Prostate gland (tissue), 2 donors: ENCODE measurements at regions not wholly inside any gene's neighbourhood (a gene's known extent, or its start where the extent isn't known, plus 50 kb on each side); places are given as distances from the start of the nearest gene placed in this dataset.

ENCODE experiments used
- CTCF ChIP-seq, 4 experiments: fragments of 200-600 bp in 2 of 4; fragments of 450-650 bp in 2 of 4; sonication (generic) in 2 of 4; IDR thresholded peaks; 1 replicate in 3 of 4; 2 replicates in 1 of 4; pipeline ENCODE4 v1.5.1; 2016 to 2019; ENCODE audit warnings: antibody characterized with exemption in 4 of 4, mild to moderate bottlenecking in 2 of 4, moderate library complexity in 2 of 4
- POLR2AphosphoS5 ChIP-seq: sonication (generic); formaldehyde crosslinking; IDR thresholded peaks from one replicate; pipeline ENCODE4 v1.6.1; 2017; ENCODE audit warnings: antibody characterized with exemption

DNA sequence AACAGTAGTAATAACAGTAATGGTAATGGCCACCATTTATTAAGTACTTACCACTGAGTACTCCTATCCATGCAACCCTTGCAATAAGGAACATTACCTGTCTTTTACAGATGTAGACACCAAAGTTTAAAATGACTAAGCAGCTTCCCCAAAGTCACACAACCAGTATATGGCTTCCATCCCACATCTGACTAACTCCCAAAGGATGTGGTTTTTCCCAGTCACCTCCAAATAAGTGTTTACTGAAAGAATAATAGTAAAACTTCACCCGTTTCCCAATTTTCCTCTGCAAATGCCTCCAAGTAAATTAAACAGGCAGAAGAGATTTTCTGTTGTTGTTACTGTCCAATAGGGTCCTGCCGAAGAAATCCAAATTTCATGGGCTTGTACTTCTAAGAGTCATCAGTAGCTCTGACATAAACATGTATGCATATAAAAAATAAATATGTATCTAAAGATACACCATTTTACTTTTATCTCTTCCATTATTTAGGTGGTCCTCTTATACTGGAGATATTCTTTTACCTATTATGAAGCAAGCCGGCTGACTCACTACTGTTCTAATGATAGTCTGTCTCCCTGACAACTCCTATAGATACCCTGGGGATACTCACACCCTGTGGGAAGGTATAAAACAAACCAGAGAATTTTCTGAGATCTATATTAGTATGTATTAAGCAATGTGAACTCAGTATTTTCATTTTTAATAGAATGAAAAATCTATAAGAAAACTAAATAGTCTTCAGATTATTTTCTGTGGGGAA is 77.9 kb upstream of the ID4 start:
- no peak for TF ChIP-seq CTCF (IDR thresholded peaks at IDR 0.05)
- no peak for TF ChIP-seq POLR2AphosphoS5
